ENCODE measurements at regions not wholly inside any gene's neighbourhood (a gene's known extent, or its start where the extent isn't known, plus 50 kb on each side); places are given as distances from the start of the nearest gene placed in this dataset.

- no peak overlapping the region for H3K27ac Mint-ChIP-seq
- H3K27me3 Mint-ChIP-seq (ENCODE audit: low read depth) = no peaks in the 10 kb centered on the region
- DNase-seq (ENCODE audit: low spot score) = no peak
- H3K36me3 Mint-ChIP-seq (ENCODE audit: low read depth) = no peaks in the 10 kb centered on the region
- no peaks in the 10 kb centered on the region for H3K4me1 Mint-ChIP-seq (ENCODE audit: low read depth)
- no peaks in the 10 kb centered on the region for H3K9me3 Mint-ChIP-seq
- no peak overlapping the region for H3K4me3 Mint-ChIP-seq
Measured at GRCh38 chr15:48038221-48038620, 82.6 kb upstream of the SLC24A5 start.

GRCh38 chr15:48040166-48040817 is 80.5 kb upstream of the SLC24A5 start:
- Mint-ChIP-seq H3K9me3 (no peaks in the 10 kb centered on the region), H3K36me3 (ENCODE audit: low read depth) (no peaks in the 10 kb centered on the region), H3K27me3 (ENCODE audit: low read depth) (no peaks in the 10 kb centered on the region), H3K4me1 (ENCODE audit: low read depth) (no peaks in the 10 kb centered on the region), H3K27ac (no peak overlapping the region), H3K4me3 (no peak overlapping the region)
- no peak for DNase-seq (ENCODE audit: low spot score)

- Mint-ChIP-seq H3K27me3 (ENCODE audit: low read depth) (no peaks in the 10 kb centered on the region), H3K9me3 (no peaks in the 10 kb centered on the region)
Measured at GRCh38 chr15:48041454-48041853, 79.3 kb upstream of the SLC24A5 start.

GRCh38 chr15:48046813-48047438 is 73.9 kb upstream of the SLC24A5 start:
- Mint-ChIP-seq H3K4me1 (ENCODE audit: low read depth) (no peaks in the 10 kb centered on the region), H3K27ac (no peak overlapping the region), H3K9me3 (no peaks in the 10 kb centered on the region), H3K36me3 (ENCODE audit: low read depth) (no peaks in the 10 kb centered on the region), H3K4me3 (no peak overlapping the region), H3K27me3 (ENCODE audit: low read depth) (peaks cover 2% of the 10 kb centered on the region)
- no peak for DNase-seq (ENCODE audit: low spot score)

More at GRCh38 chr15:48041454-48041853, 79.3 kb upstream of the SLC24A5 start:
- H3K36me3 Mint-ChIP-seq (ENCODE audit: low read depth) = no peaks in the 10 kb centered on the region
- H3K4me3 Mint-ChIP-seq = no peak overlapping the region
- DNase-seq (ENCODE audit: low spot score) = no peak
- H3K4me1 Mint-ChIP-seq (ENCODE audit: low read depth) = no peaks in the 10 kb centered on the region
- no peak overlapping the region for H3K27ac Mint-ChIP-seq

- no peaks in the 10 kb centered on the region for H3K9me3 Mint-ChIP-seq
- no peak for DNase-seq (ENCODE audit: low spot score)
- no peak overlapping the region for H3K27ac Mint-ChIP-seq
Measured at GRCh38 chr15:48049736-48050135, 71.1 kb upstream of the SLC24A5 start.

GRCh38 chr15:48052946-48053345 is 67.8 kb upstream of the SLC24A5 start:
- no peaks in the 10 kb centered on the region for H3K4me1 Mint-ChIP-seq (ENCODE audit: low read depth)
- H3K9me3 Mint-ChIP-seq = no peaks in the 10 kb centered on the region
- H3K4me3 Mint-ChIP-seq = no peak overlapping the region
- no peaks in the 10 kb centered on the region for H3K36me3 Mint-ChIP-seq (ENCODE audit: low read depth)
- H3K27me3 Mint-ChIP-seq (ENCODE audit: low read depth) = peaks cover 5% of the 10 kb centered on the region
- no peak overlapping the region for H3K27ac Mint-ChIP-seq
- DNase-seq (ENCODE audit: low spot score) = no peak

More at GRCh38 chr15:48049736-48050135, 71.1 kb upstream of the SLC24A5 start:
- Mint-ChIP-seq H3K4me3 (no peak overlapping the region), H3K27me3 (ENCODE audit: low read depth) (peaks cover 5% of the 10 kb centered on the region), H3K4me1 (ENCODE audit: low read depth) (no peaks in the 10 kb centered on the region), H3K36me3 (ENCODE audit: low read depth) (no peaks in the 10 kb centered on the region)

- Mint-ChIP-seq H3K4me3 (no peak overlapping the region), H3K9me3 (no peaks in the 10 kb centered on the region), H3K27ac (no peak overlapping the region), H3K27me3 (ENCODE audit: low read depth) (no peaks in the 10 kb centered on the region), H3K4me1 (ENCODE audit: low read depth) (peaks cover 7% of the 10 kb centered on the region), H3K36me3 (ENCODE audit: low read depth) (no peaks in the 10 kb centered on the region)
- DNase-seq (ENCODE audit: low spot score) = no peak
Measured at GRCh38 chr15:48058371-48058770, 62.4 kb upstream of the SLC24A5 start.

GRCh38 chr15:48059791-48060190 is 61.0 kb upstream of the SLC24A5 start:
- Mint-ChIP-seq H3K4me3 (no peak overlapping the region), H3K36me3 (ENCODE audit: low read depth) (no peaks in the 10 kb centered on the region), H3K4me1 (ENCODE audit: low read depth) (peaks cover 7% of the 10 kb centered on the region), H3K27me3 (ENCODE audit: low read depth) (no peaks in the 10 kb centered on the region), H3K9me3 (no peaks in the 10 kb centered on the region), H3K27ac (no peak overlapping the region)
- DNase-seq (ENCODE audit: low spot score) = no peak

GRCh38 chr15:48060396-48060795 is 60.4 kb upstream of the SLC24A5 start:
- no peak for DNase-seq (ENCODE audit: low spot score)
- Mint-ChIP-seq H3K36me3 (ENCODE audit: low read depth) (no peaks in the 10 kb centered on the region), H3K9me3 (no peaks in the 10 kb centered on the region), H3K4me3 (no peak overlapping the region), H3K27me3 (ENCODE audit: low read depth) (no peaks in the 10 kb centered on the region), H3K4me1 (ENCODE audit: low read depth) (peaks cover 7% of the 10 kb centered on the region), H3K27ac (no peak overlapping the region)

- H3K36me3 Mint-ChIP-seq (ENCODE audit: low read depth) = no peaks in the 10 kb centered on the region
Measured at GRCh38 chr15:48061605-48062004, 59.2 kb upstream of the SLC24A5 start.

GRCh38 chr15:48062148-48062872 is 58.5 kb upstream of the SLC24A5 start:
- Mint-ChIP-seq H3K4me1 (ENCODE audit: low read depth) (peaks cover 7% of the 10 kb centered on the region), H3K27me3 (ENCODE audit: low read depth) (no peaks in the 10 kb centered on the region), H3K9me3 (no peaks in the 10 kb centered on the region), H3K4me3 (no peak overlapping the region), H3K36me3 (ENCODE audit: low read depth) (no peaks in the 10 kb centered on the region), H3K27ac (no peak overlapping the region)
- no peak for DNase-seq (ENCODE audit: low spot score)

More at GRCh38 chr15:48061605-48062004, 59.2 kb upstream of the SLC24A5 start:
- DNase-seq (ENCODE audit: low spot score) = no peak
- Mint-ChIP-seq H3K27ac (no peak overlapping the region), H3K4me1 (ENCODE audit: low read depth) (peaks cover 7% of the 10 kb centered on the region), H3K9me3 (no peaks in the 10 kb centered on the region), H3K27me3 (ENCODE audit: low read depth) (no peaks in the 10 kb centered on the region), H3K4me3 (no peak overlapping the region)

GRCh38 chr15:48063411-48063985 is 57.3 kb upstream of the SLC24A5 start:
- Mint-ChIP-seq H3K4me3 (no peak overlapping the region), H3K27ac (no peak overlapping the region), H3K36me3 (ENCODE audit: low read depth) (no peaks in the 10 kb centered on the region), H3K9me3 (no peaks in the 10 kb centered on the region), H3K4me1 (ENCODE audit: low read depth) (peaks cover 3% of the 10 kb centered on the region), H3K27me3 (ENCODE audit: low read depth) (no peaks in the 10 kb centered on the region)
- DNase-seq (ENCODE audit: low spot score) = no peak

- no peak overlapping the region for H3K4me3 Mint-ChIP-seq
- H3K27ac Mint-ChIP-seq = no peak overlapping the region
- H3K27me3 Mint-ChIP-seq (ENCODE audit: low read depth) = no peaks in the 10 kb centered on the region
- H3K4me1 Mint-ChIP-seq (ENCODE audit: low read depth) = no peaks in the 10 kb centered on the region
- DNase-seq (ENCODE audit: low spot score) = no peak
- H3K36me3 Mint-ChIP-seq (ENCODE audit: low read depth) = no peaks in the 10 kb centered on the region
- no peaks in the 10 kb centered on the region for H3K9me3 Mint-ChIP-seq
Measured at GRCh38 chr15:48064421-48064820, 56.4 kb upstream of the SLC24A5 start.

- H3K27me3 Mint-ChIP-seq (ENCODE audit: low read depth) = no peaks in the 10 kb centered on the region
- H3K4me1 Mint-ChIP-seq (ENCODE audit: low read depth) = no peaks in the 10 kb centered on the region
- no peak overlapping the region for H3K4me3 Mint-ChIP-seq
- no peak overlapping the region for H3K27ac Mint-ChIP-seq
- no peaks in the 10 kb centered on the region for H3K36me3 Mint-ChIP-seq (ENCODE audit: low read depth)
- no peaks in the 10 kb centered on the region for H3K9me3 Mint-ChIP-seq
- DNase-seq (ENCODE audit: low spot score) = no peak
Measured at GRCh38 chr15:48066456-48066855, 54.3 kb upstream of the SLC24A5 start.
